ENCODE measurements at regions not wholly inside any gene's neighbourhood (a gene's known extent, or its start where the extent isn't known, plus 50 kb on each side); places are given as distances from the start of the nearest gene placed in this dataset.

DNA sequence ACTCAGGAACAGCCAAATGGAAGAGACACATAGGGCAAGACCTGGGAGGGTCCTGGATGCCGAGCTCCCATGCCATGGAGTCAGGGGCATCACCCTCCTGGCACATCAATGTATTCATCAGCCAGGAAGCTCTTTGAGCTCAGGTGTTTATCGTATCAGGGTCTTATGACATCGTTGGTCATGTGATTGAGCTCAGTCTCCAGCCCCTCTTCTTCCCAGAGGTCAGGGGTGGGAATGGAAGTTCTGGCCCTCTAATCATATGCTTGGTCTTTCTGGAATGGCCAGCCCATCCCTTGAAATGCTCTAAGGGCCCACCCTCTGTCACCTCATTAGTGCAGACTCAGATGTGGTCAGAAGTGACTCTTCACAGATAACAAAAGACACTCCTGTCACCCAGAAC, 52.4 kb upstream of the TULP4 start:
- TF ChIP-seq TFE3 (CRISPR knock-in tag; IDR thresholded peaks at IDR 0.05): peak; percentile 65
- TF ChIP-seq, protein P1, sequence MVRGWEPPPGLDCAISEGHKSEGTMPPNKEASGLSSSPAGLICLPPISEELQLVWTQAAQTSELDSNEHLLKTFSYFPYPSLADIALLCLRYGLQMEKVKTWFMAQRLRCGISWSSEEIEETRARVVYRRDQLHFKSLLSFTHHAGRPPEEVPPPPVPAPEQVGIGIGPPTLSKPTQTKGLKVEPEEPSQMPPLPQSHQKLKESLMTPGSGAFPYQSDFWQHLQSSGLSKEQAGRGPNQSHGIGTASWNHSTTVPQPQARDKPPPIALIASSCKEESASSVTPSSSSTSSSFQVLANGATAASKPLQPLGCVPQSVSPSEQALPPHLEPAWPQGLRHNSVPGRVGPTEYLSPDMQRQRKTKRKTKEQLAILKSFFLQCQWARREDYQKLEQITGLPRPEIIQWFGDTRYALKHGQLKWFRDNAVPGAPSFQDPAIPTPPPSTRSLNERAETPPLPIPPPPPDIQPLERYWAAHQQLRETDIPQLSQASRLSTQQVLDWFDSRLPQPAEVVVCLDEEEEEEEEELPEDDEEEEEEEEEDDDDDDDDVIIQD (CRISPR knock-in tag; IDR thresholded peaks at IDR 0.05): no peak
- in situ Hi-C loops (cut with MboI): no loop called here
- Histone ChIP-seq H3K9me3 (replicated peaks; ENCODE audit: control insufficient read depth, insufficient read depth, low read depth, low read length) (no peaks in the 10 kb centered on the region), H3K36me3 (ENCODE audit: control insufficient read depth, insufficient read depth, low read length) (no peaks in the 10 kb centered on the region), H3K4me1 (replicated peaks in 1 of 2; ENCODE audit: control insufficient read depth in 2 of 2, insufficient read depth in 2 of 2, low read length in 2 of 2) (peaks cover 0 to 12% of the 10 kb centered on the region in 2 experiments; a peak in 3 of 5 replicates), H3K79me2 (ENCODE audit: control insufficient read depth, insufficient read depth, low read length) (peaks cover 20% of the 10 kb centered on the region; the same call in 1 of the 3 replicates), H3K4me2 (ENCODE audit: insufficient read depth, low read length) (no peak overlapping the region), H3K9ac (ENCODE audit: insufficient read depth in 1 of 2, low read depth in 2 of 2, low read length in 2 of 2) (no peak overlapping the region), H3K27ac (ENCODE audit: extremely low read depth, low read depth, low read length) (no peak overlapping the region), H3K9me1 (ENCODE audit: control insufficient read depth, insufficient read depth, low read length) (no peaks in the 10 kb centered on the region), H3K27me3 (ENCODE audit: control insufficient read depth in 2 of 2, insufficient read depth in 2 of 2, low read length in 2 of 2) (no peaks in the 10 kb centered on the region), H4K20me1 (replicated peaks; ENCODE audit: control insufficient read depth, insufficient read depth, low read length) (peaks cover 5% of the 10 kb centered on the region; the same call in 1 of the 2 replicates), H2AFZ (ENCODE audit: low read depth, low read length) (no peak overlapping the region), H3K4me3 (no peak overlapping the region)
- ATAC-seq (no peak), DNase-seq (ENCODE audit: extremely low read depth in 1 of 4, low spot score in 3 of 4) (no peak), FAIRE-seq (no peak)
- 85% methylated on average over 3 of the region's 3 CpGs for WGBS (ENCODE audit: insufficient coverage, low coverage, missing lambda C conversion rate)
- POLR2A ChIA-PET: interaction anchor here (0.7 to 1.1 kb wide), 2 partner anchors 11 to 259 kb away, joined by 3 to 5 read pairs; no protein-coding TSS in a partner anchor
- CTCF ChIA-PET (ENCODE audit: low intra/inter-chr PET ratio): no interaction called here
- no TSS peak for BruUV-seq (replicated peaks)
- intact Hi-C loops (cut with micrococcal nuclease): no loop called here
